Colonic mucosa (tissue), 4 donors: ENCODE measurements at regions not wholly inside any gene's neighbourhood (a gene's known extent, or its start where the extent isn't known, plus 50 kb on each side); places are given as distances from the start of the nearest gene placed in this dataset.
"Not testable (repeated sequence)": the region's sequence is repeated elsewhere in the genome, so short reads cannot be mapped to it uniquely, and the experiment has no call there.

Source experiments
- DNase-seq: peaks from one replicate; pipeline ENCODE4 v3.0.0-alpha.2; 2020
- H3K27ac ChIP-seq: fragments of 200-600 bp; one replicate; pipeline ENCODE4 v1.8.0; 2021
- H3K27me3 ChIP-seq: fragments of 200-600 bp; one replicate; pipeline ENCODE4 v1.8.0; 2021
- H3K36me3 ChIP-seq: fragments of 200-600 bp; one replicate; pipeline ENCODE4 v1.8.0; 2021
- H3K4me1 ChIP-seq: fragments of 200-600 bp; one replicate; pipeline ENCODE4 v1.8.0; 2021; ENCODE audit warnings: mild to moderate bottlenecking
- H3K4me3 ChIP-seq: fragments of 200-600 bp; one replicate; pipeline ENCODE4 v1.8.0; 2021
- H3K9ac ChIP-seq, 2 donors: one replicate each; pipeline ENCODE4 v1.7.0; 2013; ENCODE audit warnings: control low read depth in 2 of 2, low read depth in 2 of 2, low read length in 2 of 2
- H3K9me3 ChIP-seq: fragments of 200-600 bp; one replicate; pipeline ENCODE4 v1.8.0; 2021
- intact Hi-C: fragments of 100-400 bp; cut with DNase I; formaldehyde crosslinking; loops from one replicate; pipeline ENCODE4 v1.14.1; 2022
- TF ChIP-seq, protein P1 (sequence below): fragments of 200-600 bp; IDR thresholded peaks from one replicate; pipeline ENCODE4 v1.8.0; 2022; ENCODE audit warnings: antibody characterized with exemption, mild to moderate bottlenecking
- donor health status: healthy.
- donor health status: DM: no; HTN: no; CAD: no.
- donor health status: DM: no; HTN: no; CAD: no.

DNA sequence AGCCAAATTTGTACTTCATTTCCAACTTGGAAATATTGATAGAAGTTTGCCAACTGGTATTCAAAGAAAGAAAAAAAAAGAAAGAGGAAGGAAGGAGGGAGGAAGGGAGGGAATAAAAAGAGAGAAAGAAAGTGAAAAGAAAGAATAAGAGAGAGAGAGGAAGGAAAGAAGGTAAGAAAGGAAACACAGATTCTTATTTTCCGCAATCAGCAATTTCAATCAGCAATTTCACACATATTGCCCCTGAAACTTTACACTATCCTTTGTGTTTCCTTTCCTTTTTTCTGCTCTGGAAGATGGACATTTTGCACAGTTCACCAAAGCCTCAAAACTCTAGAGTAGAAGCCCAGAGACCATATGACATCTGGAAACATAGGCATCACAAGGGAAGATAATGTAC lies 888.1 kb downstream of the REEP3 start:
- intact Hi-C loops = no loop called here
- Histone ChIP-seq H3K9me3 (no peaks in the 10 kb centered on the region), H3K4me1 (no peaks in the 10 kb centered on the region), H3K4me3 (no peak overlapping the region), H3K27me3 (no peaks in the 10 kb centered on the region), H3K27ac (no peak overlapping the region), H3K36me3 (no peaks in the 10 kb centered on the region), H3K9ac (no peak overlapping the region)
- TF ChIP-seq, protein P1, sequence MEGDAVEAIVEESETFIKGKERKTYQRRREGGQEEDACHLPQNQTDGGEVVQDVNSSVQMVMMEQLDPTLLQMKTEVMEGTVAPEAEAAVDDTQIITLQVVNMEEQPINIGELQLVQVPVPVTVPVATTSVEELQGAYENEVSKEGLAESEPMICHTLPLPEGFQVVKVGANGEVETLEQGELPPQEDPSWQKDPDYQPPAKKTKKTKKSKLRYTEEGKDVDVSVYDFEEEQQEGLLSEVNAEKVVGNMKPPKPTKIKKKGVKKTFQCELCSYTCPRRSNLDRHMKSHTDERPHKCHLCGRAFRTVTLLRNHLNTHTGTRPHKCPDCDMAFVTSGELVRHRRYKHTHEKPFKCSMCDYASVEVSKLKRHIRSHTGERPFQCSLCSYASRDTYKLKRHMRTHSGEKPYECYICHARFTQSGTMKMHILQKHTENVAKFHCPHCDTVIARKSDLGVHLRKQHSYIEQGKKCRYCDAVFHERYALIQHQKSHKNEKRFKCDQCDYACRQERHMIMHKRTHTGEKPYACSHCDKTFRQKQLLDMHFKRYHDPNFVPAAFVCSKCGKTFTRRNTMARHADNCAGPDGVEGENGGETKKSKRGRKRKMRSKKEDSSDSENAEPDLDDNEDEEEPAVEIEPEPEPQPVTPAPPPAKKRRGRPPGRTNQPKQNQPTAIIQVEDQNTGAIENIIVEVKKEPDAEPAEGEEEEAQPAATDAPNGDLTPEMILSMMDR = no peak
- no peak for DNase-seq

DNA sequence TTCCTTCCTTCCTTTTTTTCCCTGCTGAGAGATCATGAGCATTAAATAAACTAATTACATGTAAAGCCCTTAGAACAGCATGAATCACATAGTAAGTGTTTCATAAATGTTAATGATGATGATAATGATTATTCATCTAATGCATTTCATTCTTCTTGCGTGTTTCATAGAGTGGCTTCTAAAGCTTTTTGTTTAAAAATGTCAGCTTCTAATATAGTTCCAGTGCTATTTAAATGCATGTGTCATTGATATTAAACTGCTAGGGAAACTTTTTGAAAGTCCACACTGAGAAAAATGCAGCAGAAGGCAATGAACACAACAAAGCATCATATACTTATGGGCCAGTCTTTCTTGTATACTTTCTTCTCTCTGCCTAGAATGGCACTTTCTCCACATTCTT lies 894.8 kb downstream of the REEP3 start:
- Histone ChIP-seq H3K4me3 (no peak overlapping the region), H3K36me3 (no peaks in the 10 kb centered on the region), H3K27ac (no peak overlapping the region), H3K4me1 (no peaks in the 10 kb centered on the region), H3K9ac (no peak overlapping the region), H3K9me3 (no peaks in the 10 kb centered on the region), H3K27me3 (no peaks in the 10 kb centered on the region)
- intact Hi-C loops = no loop called here
- TF ChIP-seq, protein P1 = no peak
- DNase-seq = no peak

DNA sequence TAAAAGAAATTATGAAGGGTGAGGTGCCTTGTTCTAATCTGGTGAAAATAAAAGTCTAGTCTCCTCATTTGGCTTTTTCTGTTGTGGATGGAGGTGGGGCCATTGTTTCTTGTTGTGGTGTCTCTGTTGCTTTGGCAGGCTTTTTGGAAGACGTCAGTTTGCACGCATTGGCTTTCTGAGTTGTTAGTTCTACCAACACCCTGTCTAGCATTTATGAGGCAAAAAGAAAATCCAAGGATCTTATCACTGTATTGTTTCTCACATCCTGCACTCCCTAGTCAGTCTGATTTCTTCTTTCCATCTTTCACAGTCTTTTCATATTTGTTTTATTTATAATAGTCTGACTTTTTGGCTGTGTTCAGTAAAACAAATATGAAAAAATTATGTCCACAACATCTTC lies 898.3 kb downstream of the REEP3 start:
- Histone ChIP-seq H3K4me3 (no peak overlapping the region), H3K9ac (no peak overlapping the region), H3K27ac (no peak overlapping the region), H3K9me3 (no peaks in the 10 kb centered on the region), H3K4me1 (no peaks in the 10 kb centered on the region), H3K36me3 (no peaks in the 10 kb centered on the region), H3K27me3 (no peaks in the 10 kb centered on the region)
- intact Hi-C loops = no loop called here
- TF ChIP-seq, protein P1 = no peak
- DNase-seq = no peak

DNA sequence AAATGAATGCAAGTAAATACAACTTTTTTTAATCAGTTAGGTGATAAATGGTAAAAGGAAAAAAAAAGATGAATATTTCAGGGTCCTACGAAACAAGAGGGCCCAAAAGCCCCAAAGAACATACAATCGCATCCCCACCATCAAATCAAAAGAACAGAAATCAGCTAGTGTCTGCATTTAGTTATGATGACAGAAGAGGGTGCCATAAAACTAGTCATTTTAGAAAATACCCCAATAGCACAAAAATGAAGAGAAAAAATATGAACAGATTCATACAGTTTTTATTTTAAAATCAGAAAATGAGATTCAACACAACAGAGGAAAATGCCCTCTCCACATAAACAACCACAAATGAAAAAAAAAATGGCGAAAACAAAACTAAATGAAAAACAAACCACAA lies 905.5 kb downstream of the REEP3 start:
- Histone ChIP-seq H3K4me3 (no peak overlapping the region), H3K9ac (no peak overlapping the region), H3K4me1 (no peaks in the 10 kb centered on the region), H3K9me3 (no peaks in the 10 kb centered on the region), H3K36me3 (no peaks in the 10 kb centered on the region), H3K27me3 (no peaks in the 10 kb centered on the region), H3K27ac (no peak overlapping the region)
- DNase-seq = no peak
- intact Hi-C loops = no loop called here
- TF ChIP-seq, protein P1 = no peak

DNA sequence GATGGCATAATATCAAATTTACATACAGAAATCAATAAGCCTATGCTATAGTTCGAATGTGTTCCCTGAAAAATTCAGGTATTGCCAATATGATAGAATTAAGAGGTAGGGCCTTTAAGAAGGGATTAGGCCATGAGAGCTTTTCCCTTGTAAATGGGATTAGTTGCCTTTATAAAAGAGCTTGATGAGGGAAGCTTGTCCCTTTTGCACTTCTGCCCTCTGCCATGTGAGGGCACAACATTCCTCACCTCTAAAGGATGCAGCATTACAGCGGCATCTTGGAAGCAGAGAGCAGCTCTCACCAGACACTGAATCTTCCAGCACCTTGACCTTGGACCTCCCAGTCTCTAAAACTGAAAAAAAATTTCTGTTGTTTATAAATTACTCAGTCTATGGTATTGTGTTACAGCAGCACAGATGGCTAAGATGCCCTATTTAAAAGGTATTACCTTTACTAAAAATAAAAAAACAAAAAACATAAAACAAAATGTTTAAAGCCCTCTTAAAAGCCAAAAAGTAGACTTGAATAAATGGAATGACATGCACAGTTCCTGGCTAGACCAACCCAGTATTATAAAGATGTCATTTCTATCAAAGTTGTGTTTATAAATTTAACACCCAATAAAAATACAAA lies 909.6 kb downstream of the REEP3 start:
- H3K4me1 ChIP-seq = no peaks in the 10 kb centered on the region
- H3K36me3 ChIP-seq = no peaks in the 10 kb centered on the region
- H3K27me3 ChIP-seq = no peaks in the 10 kb centered on the region
- intact Hi-C loops = no loop called here
- TF ChIP-seq, protein P1 = no peak
- H3K9me3 ChIP-seq = no peaks in the 10 kb centered on the region
- H3K9ac ChIP-seq = no peak overlapping the region
- DNase-seq = peak; percentile 22
- H3K4me3 ChIP-seq = no peak overlapping the region
- H3K27ac ChIP-seq = no peak overlapping the region

DNA sequence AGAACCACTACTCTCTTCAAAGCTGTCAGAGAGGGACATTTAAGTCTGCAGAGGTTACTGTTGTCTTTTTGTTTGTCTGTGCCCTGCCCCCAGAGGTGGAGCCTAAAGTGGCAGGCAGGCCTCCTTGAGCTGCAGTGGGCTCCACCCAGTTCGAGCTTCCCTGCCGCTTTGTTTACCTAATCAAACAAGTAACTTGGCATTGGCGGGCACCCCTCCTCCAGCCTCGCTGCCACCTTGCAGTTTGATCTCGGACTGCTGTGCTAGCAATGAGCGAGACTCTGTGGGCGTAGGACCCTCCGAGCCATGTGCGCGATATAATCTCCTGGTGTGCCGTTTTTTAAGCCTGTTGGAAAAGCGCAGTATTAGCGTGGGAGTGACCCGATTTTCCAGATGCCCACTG lies 920.7 kb downstream of the REEP3 start:
- intact Hi-C loops, H3K27me3 ChIP-seq, H3K4me1 ChIP-seq, H3K9me3 ChIP-seq, H3K4me3 ChIP-seq, H3K27ac ChIP-seq, H3K9ac ChIP-seq, H3K36me3 ChIP-seq, DNase-seq: not testable (repeated sequence)
